Mesothelial cell of epicardium (in vitro differentiated cells): ENCODE measurements at regions not wholly inside any gene's neighbourhood (a gene's known extent, or its start where the extent isn't known, plus 50 kb on each side); places are given as distances from the start of the nearest gene placed in this dataset.
"Not testable (repeated sequence)": the region's sequence is repeated elsewhere in the genome, so short reads cannot be mapped to it uniquely, and the experiment has no call there.

ENCODE experiments used
- DNase-seq, 2 experiments: peaks; one replicate each; pipeline ENCODE4 v3.0.0; 2021; ENCODE audit warnings: low spot score in 2 of 2; ENCODE audit not compliant: unreplicated experiment in 2 of 2
- H3K27ac Mint-ChIP-seq: 2 replicates; pipeline ENCODE4 v1.8.0; 2021; ENCODE audit warnings: mixed read lengths
- H3K27me3 Mint-ChIP-seq: 2 replicates; pipeline ENCODE4 v1.8.0; 2021; ENCODE audit warnings: low read depth, mixed read lengths
- H3K36me3 Mint-ChIP-seq: 2 replicates; pipeline ENCODE4 v1.8.0; 2021; ENCODE audit warnings: mixed read lengths
- H3K4me1 Mint-ChIP-seq: 2 replicates; pipeline ENCODE4 v1.8.0; 2021; ENCODE audit warnings: mixed read lengths
- H3K4me3 Mint-ChIP-seq: 2 replicates; pipeline ENCODE4 v1.8.0; 2021; ENCODE audit warnings: mild to moderate bottlenecking, moderate library complexity, mixed read lengths
- H3K9me3 Mint-ChIP-seq: 2 replicates; pipeline ENCODE4 v1.8.0; 2021; ENCODE audit warnings: mixed read lengths
- CTCF ChIP-seq: fragments of 200-600 bp; sonication (generic); IDR thresholded peaks from one replicate; pipeline ENCODE4 v1.5.0; 2021; ENCODE audit warnings: antibody characterized with exemption; ENCODE audit not compliant: unreplicated experiment

GRCh38 chr5:72682561-72682960, 133.9 kb upstream of the TNPO1 start:
- TF ChIP-seq CTCF, result no peak
- Mint-ChIP-seq H3K9me3 (peaks cover 26% of the 10 kb centered on the region), H3K36me3 (peaks cover 4% of the 10 kb centered on the region), H3K27ac (no peak overlapping the region), H3K4me1 (peaks cover 5% of the 10 kb centered on the region), H3K4me3 (no peak overlapping the region), H3K27me3 (no peaks in the 10 kb centered on the region)
- no peak for DNase-seq

GRCh38 chr5:72681781-72682180, 134.7 kb upstream of the TNPO1 start:
- Mint-ChIP-seq H3K27ac (no peak overlapping the region), H3K27me3 (no peaks in the 10 kb centered on the region), H3K9me3 (peaks cover 31% of the 10 kb centered on the region), H3K4me1 (no peaks in the 10 kb centered on the region), H3K36me3 (peaks cover 4% of the 10 kb centered on the region), H3K4me3 (no peak overlapping the region)
- no peak for DNase-seq
- no peak for TF ChIP-seq CTCF

GRCh38 chr5:72677447-72677846, 139.0 kb upstream of the TNPO1 start:
- H3K27ac Mint-ChIP-seq, result no peak overlapping the region
- peaks cover 5% of the 10 kb centered on the region for H3K36me3 Mint-ChIP-seq
- DNase-seq, result no peak
- H3K4me1 Mint-ChIP-seq, result no peaks in the 10 kb centered on the region
- H3K9me3 Mint-ChIP-seq, result peaks cover 40% of the 10 kb centered on the region
- H3K27me3 Mint-ChIP-seq, result no peaks in the 10 kb centered on the region
- no peak overlapping the region for H3K4me3 Mint-ChIP-seq
- TF ChIP-seq CTCF, result no peak

- not testable (repeated sequence) for DNase-seq, H3K4me1 Mint-ChIP-seq, H3K27ac Mint-ChIP-seq
These were observed 139.6 kb upstream of the TNPO1 start for GRCh38 chr5:72676831-72677230.

GRCh38 chr5:72673623-72674022, 142.8 kb upstream of the TNPO1 start:
- Mint-ChIP-seq H3K27me3 (peaks cover 4% of the 10 kb centered on the region), H3K9me3 (peaks cover 28% of the 10 kb centered on the region), H3K27ac (no peak overlapping the region), H3K36me3 (peaks cover 5% of the 10 kb centered on the region), H3K4me3 (no peak overlapping the region), H3K4me1 (no peaks in the 10 kb centered on the region)
- TF ChIP-seq CTCF, result no peak
- no peak for DNase-seq

More at GRCh38 chr5:72676831-72677230, 139.6 kb upstream of the TNPO1 start:
- peaks cover 34% of the 10 kb centered on the region for H3K9me3 Mint-ChIP-seq
- H3K27me3 Mint-ChIP-seq, H3K4me3 Mint-ChIP-seq, H3K36me3 Mint-ChIP-seq: not testable (repeated sequence)

GRCh38 chr5:72673180-72673579, 143.3 kb upstream of the TNPO1 start:
- TF ChIP-seq CTCF, result no peak

More at GRCh38 chr5:72673180-72673579, 143.3 kb upstream of the TNPO1 start:
- H3K36me3 Mint-ChIP-seq, result peaks cover 5% of the 10 kb centered on the region
- peaks cover 31% of the 10 kb centered on the region for H3K9me3 Mint-ChIP-seq
- H3K27me3 Mint-ChIP-seq, result peaks cover 4% of the 10 kb centered on the region
- no peak overlapping the region for H3K27ac Mint-ChIP-seq
- no peaks in the 10 kb centered on the region for H3K4me1 Mint-ChIP-seq
- no peak overlapping the region for H3K4me3 Mint-ChIP-seq
- DNase-seq, result no peak
